NB4 (cell line): ENCODE measurements at regions not wholly inside any gene's neighbourhood (a gene's known extent, or its start where the extent isn't known, plus 50 kb on each side); places are given as distances from the start of the nearest gene placed in this dataset.
A peak's percentile ranks its signal among the peaks of the same experiment; 100 is the strongest.

ENCODE experiments used
- DNase-seq: peaks from one replicate; pipeline ENCODE4 v3.0.0; 2010; ENCODE audit warnings: low read depth
- H3K4me3 ChIP-seq: one replicate; pipeline ENCODE4 v1.5.1; 2011; ENCODE audit warnings: mild to moderate bottlenecking, low read depth, low read length, moderate library complexity
- CTCF ChIP-seq: IDR thresholded peaks from one replicate; pipeline ENCODE4 v1.5.1; 2012; ENCODE audit warnings: low read depth, low read length
- MAX ChIP-seq: IDR thresholded peaks from 2 replicates; pipeline ENCODE4 v1.6.1; 2011; ENCODE audit warnings: low read depth, low read length
- MYC ChIP-seq: IDR thresholded peaks from 2 replicates; pipeline ENCODE4 v1.6.1; 2011; ENCODE audit warnings: low read depth, low read length
- POLR2A ChIP-seq: IDR thresholded peaks from 2 replicates; pipeline ENCODE4 v1.6.1; 2011; ENCODE audit warnings: mild to moderate bottlenecking; ENCODE audit not compliant: insufficient read length; ENCODE audit errors: extremely low read depth

- TF ChIP-seq CTCF (no peak), POLR2A (no peak), MYC (no peak), MAX (no peak)
- DNase-seq, result no peak
- H3K4me3 ChIP-seq, result no peak overlapping the region
Observed at GRCh38 chr13:44015118-44015517, 135.4 kb downstream of the LACC1 start.

DNA sequence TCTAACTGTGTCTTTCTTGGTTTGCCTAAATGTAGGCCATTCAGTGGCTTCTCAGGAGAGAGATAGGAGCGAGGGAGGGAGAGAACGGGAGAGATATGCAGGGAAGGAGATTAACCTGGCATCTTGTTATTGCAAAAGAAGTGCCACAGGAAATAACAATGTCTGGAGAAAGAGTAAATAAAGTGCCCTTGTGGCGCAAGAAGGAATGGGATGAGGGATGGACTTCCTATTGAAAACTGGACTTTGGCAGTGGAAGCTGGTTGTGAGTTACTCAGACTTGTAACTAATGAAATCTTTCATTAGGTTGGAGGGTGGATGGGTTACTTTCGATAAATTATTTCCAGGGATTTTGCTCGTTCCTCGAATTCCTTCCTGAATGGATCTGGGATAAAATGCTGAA is 136.1 kb downstream of the LACC1 start:
- no peak for DNase-seq
- no peak for TF ChIP-seq MYC
- TF ChIP-seq POLR2A, result no peak
- TF ChIP-seq MAX, result no peak
- TF ChIP-seq CTCF, result no peak
- H3K4me3 ChIP-seq, result no peak overlapping the region

- peak; percentile 3 for DNase-seq
- H3K4me3 ChIP-seq, result no peak overlapping the region
- no peak for TF ChIP-seq MAX
- TF ChIP-seq CTCF, result no peak
Observed at GRCh38 chr13:44017756-44018309, 138.1 kb downstream of the LACC1 start.

GRCh38 chr13:44019651-44020050 is 139.9 kb downstream of the LACC1 start:
- TF ChIP-seq MAX (no peak), MYC (no peak), CTCF (no peak), POLR2A (no peak)

DNA sequence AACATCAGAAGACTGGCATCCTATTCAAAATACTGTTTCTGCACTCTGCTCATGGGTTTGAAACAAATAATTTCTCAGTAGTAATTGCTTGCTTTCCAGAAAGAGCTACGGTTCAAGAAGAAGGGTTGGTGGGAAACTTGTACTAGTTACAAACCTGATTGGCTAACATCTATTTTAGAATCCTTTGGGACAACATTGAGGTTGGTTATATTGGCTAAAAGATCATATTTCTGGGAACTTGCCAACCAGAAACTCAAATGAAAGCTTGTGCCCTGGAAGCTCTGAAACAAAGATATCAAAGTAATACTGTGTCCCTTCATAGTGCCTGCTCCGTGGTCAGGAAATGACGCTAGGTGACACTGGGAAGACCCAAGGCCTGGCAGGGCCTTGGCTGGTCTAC is 141.7 kb downstream of the LACC1 start:
- no peak overlapping the region for H3K4me3 ChIP-seq
- no peak for DNase-seq
- TF ChIP-seq POLR2A (no peak), MYC (no peak), MAX (no peak), CTCF (no peak)

More at GRCh38 chr13:44019651-44020050, 139.9 kb downstream of the LACC1 start:
- H3K4me3 ChIP-seq, result no peak overlapping the region
- no peak for DNase-seq

DNA sequence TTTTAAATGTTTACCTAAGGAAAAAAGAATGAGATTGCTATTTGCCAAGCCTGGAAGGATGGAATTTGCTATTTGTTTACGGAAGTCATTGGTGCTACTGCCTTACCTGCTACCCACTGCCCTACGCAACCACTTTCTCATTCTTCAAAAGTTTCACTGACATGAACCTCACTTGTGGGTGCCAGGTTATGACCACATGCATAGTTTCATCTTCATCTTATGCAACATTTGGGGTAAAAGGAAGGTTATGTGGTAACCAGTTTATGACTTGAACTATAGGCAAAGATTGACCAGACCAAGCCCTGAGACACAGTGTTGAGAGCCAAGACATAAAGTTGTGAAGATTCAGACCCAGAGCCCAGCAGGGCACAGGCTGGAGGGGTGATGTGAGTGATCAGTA is 142.5 kb downstream of the LACC1 start:
- H3K4me3 ChIP-seq, result no peak overlapping the region
- no peak for TF ChIP-seq CTCF
- TF ChIP-seq POLR2A, result no peak
- TF ChIP-seq MYC, result no peak
- TF ChIP-seq MAX, result no peak
- DNase-seq, result no peak
